ENCODE measurements at regions not wholly inside any gene's neighbourhood (a gene's known extent, or its start where the extent isn't known, plus 50 kb on each side); places are given as distances from the start of the nearest gene placed in this dataset.
"Not testable (repeated sequence)": the region's sequence is repeated elsewhere in the genome, so short reads cannot be mapped to it uniquely, and the experiment has no call there.

DNA sequence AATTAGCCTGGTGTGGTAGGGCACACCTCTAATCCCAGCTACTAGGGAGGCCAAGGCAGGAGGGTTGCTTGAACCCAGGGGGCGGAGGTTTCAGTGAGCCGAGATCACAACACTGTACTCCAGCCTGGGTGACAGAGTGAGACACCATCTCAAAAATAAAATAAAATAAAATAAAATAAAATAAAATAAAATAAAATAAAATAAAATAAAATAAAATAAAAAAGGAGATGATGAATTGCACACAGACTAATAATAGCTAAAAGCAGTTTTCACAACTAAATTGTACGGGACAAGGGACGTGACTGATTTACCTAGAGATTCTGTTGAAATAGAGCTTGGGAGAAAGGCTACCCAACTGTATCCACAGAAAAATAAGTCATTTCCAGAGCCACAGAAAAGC is 1471.3 kb downstream of the CDH11 start:
- Histone ChIP-seq H3K4me1 (no peaks in the 10 kb centered on the region), H3K27ac (no peak overlapping the region), H3K36me3 (no peaks in the 10 kb centered on the region), H3K27me3 (no peaks in the 10 kb centered on the region), H3K9me3 (no peaks in the 10 kb centered on the region), H3K4me3 (no peak overlapping the region)
- intact Hi-C loops (cut with DNase I): no loop called here
- no peak for TF ChIP-seq EP300 (IDR thresholded peaks at IDR 0.05)
- TF ChIP-seq POLR2AphosphoS5 (IDR thresholded peaks at IDR 0.05): no peak
- TF ChIP-seq, protein P1, sequence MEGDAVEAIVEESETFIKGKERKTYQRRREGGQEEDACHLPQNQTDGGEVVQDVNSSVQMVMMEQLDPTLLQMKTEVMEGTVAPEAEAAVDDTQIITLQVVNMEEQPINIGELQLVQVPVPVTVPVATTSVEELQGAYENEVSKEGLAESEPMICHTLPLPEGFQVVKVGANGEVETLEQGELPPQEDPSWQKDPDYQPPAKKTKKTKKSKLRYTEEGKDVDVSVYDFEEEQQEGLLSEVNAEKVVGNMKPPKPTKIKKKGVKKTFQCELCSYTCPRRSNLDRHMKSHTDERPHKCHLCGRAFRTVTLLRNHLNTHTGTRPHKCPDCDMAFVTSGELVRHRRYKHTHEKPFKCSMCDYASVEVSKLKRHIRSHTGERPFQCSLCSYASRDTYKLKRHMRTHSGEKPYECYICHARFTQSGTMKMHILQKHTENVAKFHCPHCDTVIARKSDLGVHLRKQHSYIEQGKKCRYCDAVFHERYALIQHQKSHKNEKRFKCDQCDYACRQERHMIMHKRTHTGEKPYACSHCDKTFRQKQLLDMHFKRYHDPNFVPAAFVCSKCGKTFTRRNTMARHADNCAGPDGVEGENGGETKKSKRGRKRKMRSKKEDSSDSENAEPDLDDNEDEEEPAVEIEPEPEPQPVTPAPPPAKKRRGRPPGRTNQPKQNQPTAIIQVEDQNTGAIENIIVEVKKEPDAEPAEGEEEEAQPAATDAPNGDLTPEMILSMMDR (IDR thresholded peaks at IDR 0.05): no peak
- no peak for TF ChIP-seq POLR2A (IDR thresholded peaks at IDR 0.05)
- WGBS, 2 donors: 82 to 84% methylated on average over 4 of the region's 4 CpGs
- no peak for DNase-seq

- H3K4me1 ChIP-seq: not testable (repeated sequence)
Observed at GRCh38 chr16:63633706-63634445, 1488.0 kb downstream of the CDH11 start.

GRCh38 chr16:63629272-63629671 is 1492.6 kb downstream of the CDH11 start:
- H3K27ac ChIP-seq: no peak overlapping the region

More at GRCh38 chr16:63633706-63634445, 1488.0 kb downstream of the CDH11 start:
- H3K36me3 ChIP-seq; H3K27ac ChIP-seq; H3K4me3 ChIP-seq; DNase-seq; H3K27me3 ChIP-seq; H3K9me3 ChIP-seq; intact Hi-C loops (cut with DNase I): not testable (repeated sequence)
- 77 to 85% methylated on average over 10 of the region's 10 CpGs for WGBS, 2 donors

DNA sequence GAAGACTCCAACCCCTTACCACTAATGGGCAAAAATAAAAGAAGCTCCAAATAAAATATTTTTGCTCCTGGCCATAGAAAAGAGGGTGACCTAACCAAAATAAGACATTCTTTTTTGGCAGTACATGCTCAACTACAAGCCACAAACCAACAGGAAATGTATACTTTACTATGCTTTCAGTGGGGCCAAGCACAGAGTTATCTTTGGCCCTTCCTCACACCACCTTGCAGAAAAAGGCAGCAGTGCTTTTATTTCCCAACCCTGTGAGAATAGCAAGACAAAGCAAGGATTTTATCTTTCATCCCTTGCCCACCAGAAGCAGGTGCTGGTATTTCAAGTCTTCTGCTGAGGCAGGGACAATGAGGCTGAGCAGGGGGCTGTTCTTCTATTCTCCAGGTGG is 1493.1 kb downstream of the CDH11 start:
- Histone ChIP-seq H3K27ac (no peak overlapping the region), H3K27me3 (no peaks in the 10 kb centered on the region), H3K4me1 (no peaks in the 10 kb centered on the region), H3K36me3 (no peaks in the 10 kb centered on the region), H3K9me3 (no peaks in the 10 kb centered on the region), H3K4me3 (no peak overlapping the region)
- intact Hi-C loops (cut with DNase I): no loop called here
- no peak for TF ChIP-seq POLR2AphosphoS5 (IDR thresholded peaks at IDR 0.05)
- no peak for TF ChIP-seq EP300 (IDR thresholded peaks at IDR 0.05)
- no peak for DNase-seq

More at GRCh38 chr16:63629272-63629671, 1492.6 kb downstream of the CDH11 start:
- H3K27me3 ChIP-seq: no peaks in the 10 kb centered on the region
- TF ChIP-seq POLR2A (IDR thresholded peaks at IDR 0.05): no peak
- TF ChIP-seq, protein P1 (IDR thresholded peaks at IDR 0.05): no peak
- TF ChIP-seq POLR2AphosphoS5 (IDR thresholded peaks at IDR 0.05): no peak
- no peak for TF ChIP-seq EP300 (IDR thresholded peaks at IDR 0.05)
- intact Hi-C loops (cut with DNase I): no loop called here
- no peaks in the 10 kb centered on the region for H3K4me1 ChIP-seq
- H3K4me3 ChIP-seq: no peak overlapping the region
- H3K9me3 ChIP-seq: no peaks in the 10 kb centered on the region
- no peaks in the 10 kb centered on the region for H3K36me3 ChIP-seq
- no peak for DNase-seq

- Histone ChIP-seq H3K9me3 (no peaks in the 10 kb centered on the region), H3K36me3 (no peaks in the 10 kb centered on the region), H3K4me3 (no peak overlapping the region), H3K4me1 (no peaks in the 10 kb centered on the region), H3K27me3 (no peaks in the 10 kb centered on the region), H3K27ac (no peak overlapping the region)
- no peak for DNase-seq
- TF ChIP-seq, protein P1 (IDR thresholded peaks at IDR 0.05): no peak
- no peak for TF ChIP-seq EP300 (IDR thresholded peaks at IDR 0.05)
- TF ChIP-seq POLR2AphosphoS5 (IDR thresholded peaks at IDR 0.05): no peak
- no peak for TF ChIP-seq POLR2A (IDR thresholded peaks at IDR 0.05)
- intact Hi-C loops (cut with DNase I): no loop called here
- 50 to 65% methylated on average over 1 of the region's 1 CpG for WGBS, 2 donors
Observed at GRCh38 chr16:63625126-63625525, 1496.7 kb downstream of the CDH11 start.

GRCh38 chr16:63623551-63624039 is 1498.3 kb downstream of the CDH11 start:
- H3K9me3 ChIP-seq: no peaks in the 10 kb centered on the region
- H3K36me3 ChIP-seq: no peaks in the 10 kb centered on the region
- WGBS, 2 donors: 64 to 73% methylated on average over 4 of the region's 4 CpGs
- no peak overlapping the region for H3K27ac ChIP-seq
- intact Hi-C loops (cut with DNase I): no loop called here
- H3K27me3 ChIP-seq: no peaks in the 10 kb centered on the region
- TF ChIP-seq POLR2A (IDR thresholded peaks at IDR 0.05): no peak
- H3K4me1 ChIP-seq: no peaks in the 10 kb centered on the region
- no peak overlapping the region for H3K4me3 ChIP-seq
- DNase-seq: no peak
